Keratinocyte (primary cell): ENCODE measurements at regions not wholly inside any gene's neighbourhood (a gene's known extent, or its start where the extent isn't known, plus 50 kb on each side); places are given as distances from the start of the nearest gene placed in this dataset.

Source experiments
- CTCF ChIP-seq, 3 experiments: IDR thresholded peaks in 1 of 3; conservative IDR thresholded peaks in 1 of 3; optimal IDR thresholded peaks in 1 of 3; 2 replicates in 2 of 3; 3 replicates in 1 of 3; pipeline versions ENCODE3 to v1.5.1; 2011; ENCODE audit warnings: low read length in 3 of 3, mild to moderate bottlenecking in 3 of 3, moderate library complexity in 2 of 3, control low read depth in 1 of 3, inconsistent platforms in 1 of 3; ENCODE audit not compliant: insufficient read depth in 2 of 3; ENCODE audit errors: extremely low read depth in 1 of 3
- EZH2 ChIP-seq: IDR thresholded peaks from one replicate; pipeline ENCODE4 v1.6.1; 2012; ENCODE audit warnings: inconsistent platforms, mild to moderate bottlenecking, low read length, moderate library complexity

- TF ChIP-seq CTCF (optimal IDR thresholded peaks at IDR 0.05 in 1 of 3, IDR thresholded peaks at IDR 0.05 in 1 of 3, conservative IDR thresholded peaks at IDR 0.05 in 1 of 3; ENCODE audit: extremely low read depth in 1 of 3, insufficient read depth in 2 of 3, low read length in 3 of 3) = no peak
- TF ChIP-seq EZH2 = no peak
These were observed 765.5 kb upstream of the HTR2C start for GRCh38 chrX:113818346-113818745.
